Mesothelial cell of epicardium (in vitro differentiated cells): ENCODE measurements at regions not wholly inside any gene's neighbourhood (a gene's known extent, or its start where the extent isn't known, plus 50 kb on each side); places are given as distances from the start of the nearest gene placed in this dataset.
A peak's percentile ranks its signal among the peaks of the same experiment; 100 is the strongest.

ENCODE experiments used
- DNase-seq, 2 experiments: peaks; one replicate each; pipeline ENCODE4 v3.0.0; 2021; ENCODE audit warnings: low spot score in 2 of 2; ENCODE audit not compliant: unreplicated experiment in 2 of 2
- H3K27ac Mint-ChIP-seq: 2 replicates; pipeline ENCODE4 v1.8.0; 2021; ENCODE audit warnings: mixed read lengths
- H3K27me3 Mint-ChIP-seq: 2 replicates; pipeline ENCODE4 v1.8.0; 2021; ENCODE audit warnings: low read depth, mixed read lengths
- H3K36me3 Mint-ChIP-seq: 2 replicates; pipeline ENCODE4 v1.8.0; 2021; ENCODE audit warnings: mixed read lengths
- H3K4me1 Mint-ChIP-seq: 2 replicates; pipeline ENCODE4 v1.8.0; 2021; ENCODE audit warnings: mixed read lengths
- H3K4me3 Mint-ChIP-seq: 2 replicates; pipeline ENCODE4 v1.8.0; 2021; ENCODE audit warnings: mild to moderate bottlenecking, moderate library complexity, mixed read lengths
- H3K9me3 Mint-ChIP-seq: 2 replicates; pipeline ENCODE4 v1.8.0; 2021; ENCODE audit warnings: mixed read lengths
- CTCF ChIP-seq: fragments of 200-600 bp; sonication (generic); IDR thresholded peaks from one replicate; pipeline ENCODE4 v1.5.0; 2021; ENCODE audit warnings: antibody characterized with exemption; ENCODE audit not compliant: unreplicated experiment

GRCh38 chr2:8564475-8564874 is 117.4 kb upstream of the ID2 start:
- Mint-ChIP-seq H3K4me3 (no peak overlapping the region), H3K9me3 (peaks cover 24% of the 10 kb centered on the region), H3K4me1 (peaks cover 11% of the 10 kb centered on the region), H3K27ac (no peak overlapping the region), H3K36me3 (peaks cover 8% of the 10 kb centered on the region), H3K27me3 (no peaks in the 10 kb centered on the region)
- no peak for TF ChIP-seq CTCF
- peak in 1 of 2 experiments; percentile 2 for DNase-seq

- Mint-ChIP-seq H3K27ac (no peak overlapping the region), H3K9me3 (peaks cover 14% of the 10 kb centered on the region), H3K4me3 (no peak overlapping the region), H3K36me3 (peaks cover 5% of the 10 kb centered on the region), H3K4me1 (peaks cover 11% of the 10 kb centered on the region), H3K27me3 (no peaks in the 10 kb centered on the region)
- TF ChIP-seq CTCF, result no peak
- peak in 1 of 2 experiments; percentile 15 for DNase-seq
These were observed 116.3 kb upstream of the ID2 start for GRCh38 chr2:8565399-8566154.

GRCh38 chr2:8566155-8566670 is 115.6 kb upstream of the ID2 start:
- H3K36me3 Mint-ChIP-seq, result peaks cover 2% of the 10 kb centered on the region
- no peaks in the 10 kb centered on the region for H3K27me3 Mint-ChIP-seq
- peaks cover 11% of the 10 kb centered on the region for H3K9me3 Mint-ChIP-seq
- TF ChIP-seq CTCF, result no peak
- H3K4me3 Mint-ChIP-seq, result no peak overlapping the region
- no peak overlapping the region for H3K27ac Mint-ChIP-seq
- DNase-seq, result no peak
- peaks cover 11% of the 10 kb centered on the region for H3K4me1 Mint-ChIP-seq

GRCh38 chr2:8566774-8567468 is 114.9 kb upstream of the ID2 start:
- Mint-ChIP-seq H3K9me3 (peaks cover 8% of the 10 kb centered on the region), H3K4me3 (no peak overlapping the region), H3K4me1 (peaks cover 17% of the 10 kb centered on the region), H3K36me3 (peaks cover under 1% of the 10 kb centered on the region), H3K27me3 (no peaks in the 10 kb centered on the region), H3K27ac (no peak overlapping the region)
- no peak for DNase-seq
- TF ChIP-seq CTCF, result no peak

GRCh38 chr2:8567469-8568260 is 114.2 kb upstream of the ID2 start:
- Mint-ChIP-seq H3K27me3 (no peaks in the 10 kb centered on the region), H3K4me1 (peaks cover 17% of the 10 kb centered on the region), H3K9me3 (peaks cover 1% of the 10 kb centered on the region), H3K36me3 (no peaks in the 10 kb centered on the region), H3K4me3 (no peak overlapping the region), H3K27ac (no peak overlapping the region)
- peak in 1 of 2 experiments; percentile 8 for DNase-seq
- no peak for TF ChIP-seq CTCF
